Stimulated activated CD8-positive, alpha-beta memory T cell treated with anti-CD3 and anti-CD28 coated beads, Interleukin-4, amount 100 ng/mL, for 24 hours (primary cell): ENCODE measurements at regions not wholly inside any gene's neighbourhood (a gene's known extent, or its start where the extent isn't known, plus 50 kb on each side); places are given as distances from the start of the nearest gene placed in this dataset.

Experiments
- DNase-seq: peaks from one replicate; pipeline ENCODE4 v3.0.0-alpha.2; 2020; ENCODE audit warnings: low read depth

DNA sequence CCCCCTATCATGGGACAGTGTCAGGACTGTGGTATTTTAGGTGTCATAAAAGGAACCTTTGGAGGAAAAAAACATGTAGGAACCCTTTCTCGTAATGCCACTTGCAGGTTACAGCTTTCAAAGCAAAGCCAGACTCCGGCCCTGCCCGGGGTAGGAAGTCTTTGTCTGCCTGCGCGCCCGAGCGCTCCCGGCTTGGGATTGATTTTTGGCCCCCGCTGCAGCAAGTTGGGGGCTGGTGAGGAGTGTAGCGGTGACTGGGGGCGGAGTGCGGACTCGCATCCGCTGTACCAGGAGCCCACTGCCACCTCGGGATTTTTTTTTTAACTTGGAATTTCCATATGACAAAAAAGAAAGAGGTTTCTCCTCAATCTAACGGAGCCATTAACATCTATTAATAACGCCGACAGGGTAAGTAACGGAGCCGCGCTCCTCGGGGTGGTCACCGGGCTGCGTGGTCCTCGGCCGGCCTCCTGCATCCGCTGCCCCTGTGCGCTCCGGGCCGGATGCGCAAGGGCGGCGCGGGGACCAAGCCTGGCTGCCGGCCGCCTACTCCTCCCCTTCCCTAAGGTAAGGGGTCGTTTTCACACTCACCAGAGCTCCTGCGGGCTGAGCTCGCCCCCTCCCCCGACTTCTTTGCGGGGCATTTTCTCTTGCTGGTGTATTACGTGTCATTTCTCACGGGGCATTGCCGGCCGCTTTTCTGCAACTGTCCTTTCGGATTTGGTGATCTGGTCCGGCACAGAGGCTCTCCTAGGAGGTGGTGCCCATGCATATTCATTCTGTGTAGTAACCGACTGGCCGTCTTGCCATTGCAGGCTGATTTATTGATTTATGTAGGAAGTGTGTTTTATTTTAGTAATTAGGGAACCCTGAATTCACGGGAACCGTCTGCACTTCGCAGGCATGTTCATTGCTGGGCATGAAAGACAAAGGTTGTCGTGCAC is 219.8 kb upstream of the TOPAZ1 start:
- no peak for DNase-seq

DNA sequence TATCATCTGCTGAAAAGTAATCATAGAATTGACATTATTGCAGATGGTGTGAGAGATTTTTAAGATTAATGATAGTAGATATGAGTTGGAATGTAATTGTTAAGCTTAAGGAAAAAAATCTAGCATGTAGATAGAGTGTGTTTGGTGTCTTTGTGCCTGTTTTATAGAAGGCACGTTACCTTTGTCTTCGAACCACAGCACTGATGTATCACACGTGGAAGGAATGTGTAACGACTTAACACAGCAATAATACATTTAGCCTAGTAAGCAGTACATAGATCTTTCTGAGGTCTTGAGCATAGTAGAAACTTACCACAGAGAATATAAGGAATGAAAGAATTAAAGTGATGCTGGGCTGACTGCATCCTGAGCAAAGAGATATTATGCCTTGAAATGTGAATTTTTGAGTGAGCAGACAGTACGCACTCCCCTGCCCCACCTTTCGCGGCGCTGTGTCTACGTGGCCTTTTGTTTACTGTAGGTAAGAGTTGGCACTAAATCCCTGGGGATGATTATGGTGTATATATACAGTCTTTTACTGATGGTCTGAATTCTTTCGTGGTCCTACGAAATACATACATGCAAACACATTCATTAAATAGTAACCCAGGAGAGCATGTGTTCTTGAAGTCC is 217.6 kb upstream of the TOPAZ1 start:
- DNase-seq = no peak

DNA sequence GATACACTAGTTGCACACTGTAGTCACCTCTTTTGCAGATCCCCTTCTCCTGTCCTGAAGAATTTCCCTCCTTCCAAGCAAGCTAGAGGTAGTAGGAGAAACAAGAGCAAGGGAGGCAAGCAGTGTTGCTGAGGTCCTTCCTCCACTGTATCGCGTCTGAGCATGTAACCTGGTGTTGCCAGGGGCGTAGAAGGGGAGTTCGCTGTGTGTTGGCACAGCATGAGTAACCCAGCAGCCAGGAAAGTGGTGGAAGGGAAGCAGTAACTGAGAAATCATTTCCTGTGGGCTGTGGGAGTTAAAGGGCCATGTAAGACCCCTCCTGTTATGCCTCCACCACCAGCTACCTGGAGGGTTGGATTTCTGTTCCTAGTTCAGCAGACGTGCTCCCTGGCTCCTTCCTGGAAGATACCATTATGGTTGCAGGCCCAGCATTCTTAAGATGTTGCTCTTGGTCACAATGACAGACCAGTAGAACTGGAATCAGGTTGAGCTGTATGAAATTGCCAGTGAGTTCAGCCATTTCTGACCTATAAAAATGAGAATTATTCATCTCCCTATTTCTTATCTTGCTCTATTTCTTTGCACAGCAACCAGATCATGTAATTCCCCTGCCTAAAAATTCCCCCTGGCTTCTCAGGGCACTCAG is 215.3 kb upstream of the TOPAZ1 start:
- DNase-seq = no peak

- no peak for DNase-seq
Measured at GRCh38 chr3:44029100-44029499, 212.6 kb upstream of the TOPAZ1 start.

- no peak for DNase-seq
Measured at GRCh38 chr3:44030285-44030684, 211.4 kb upstream of the TOPAZ1 start.

DNA sequence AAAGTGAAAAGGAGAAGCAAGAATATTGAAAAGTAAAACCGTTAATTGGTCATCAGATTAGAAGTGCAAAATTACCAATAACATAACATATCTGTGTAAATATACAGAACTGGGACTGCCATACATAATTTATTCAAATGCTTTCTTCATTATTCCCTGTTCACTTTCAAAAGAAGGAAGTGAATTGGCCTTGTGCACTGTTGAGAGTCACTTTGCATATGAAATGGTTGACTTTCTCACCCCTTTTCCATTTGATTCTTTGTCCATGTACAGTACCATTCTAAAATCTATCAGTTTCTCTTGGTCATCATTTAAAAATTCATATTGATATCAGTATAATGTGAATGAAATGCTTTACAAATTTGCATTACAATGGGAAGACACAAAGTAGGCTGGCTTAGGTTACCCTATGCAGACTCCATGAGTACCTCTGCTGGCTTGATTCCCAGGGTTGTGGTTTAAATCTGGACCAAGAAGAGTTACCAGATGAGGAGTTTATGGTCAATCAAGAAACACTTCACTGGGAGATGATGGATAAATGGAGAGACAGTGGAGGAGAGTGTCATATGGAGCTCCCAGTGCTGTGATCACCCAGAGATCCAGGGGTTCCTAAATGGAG is 210.9 kb upstream of the TOPAZ1 start:
- no peak for DNase-seq

- DNase-seq = no peak
Measured at GRCh38 chr3:44031387-44032380, 210.0 kb upstream of the TOPAZ1 start.

- no peak for DNase-seq
Measured at GRCh38 chr3:44032487-44032886, 209.2 kb upstream of the TOPAZ1 start.

- no peak for DNase-seq
Measured at GRCh38 chr3:44033123-44033522, 208.6 kb upstream of the TOPAZ1 start.

DNA sequence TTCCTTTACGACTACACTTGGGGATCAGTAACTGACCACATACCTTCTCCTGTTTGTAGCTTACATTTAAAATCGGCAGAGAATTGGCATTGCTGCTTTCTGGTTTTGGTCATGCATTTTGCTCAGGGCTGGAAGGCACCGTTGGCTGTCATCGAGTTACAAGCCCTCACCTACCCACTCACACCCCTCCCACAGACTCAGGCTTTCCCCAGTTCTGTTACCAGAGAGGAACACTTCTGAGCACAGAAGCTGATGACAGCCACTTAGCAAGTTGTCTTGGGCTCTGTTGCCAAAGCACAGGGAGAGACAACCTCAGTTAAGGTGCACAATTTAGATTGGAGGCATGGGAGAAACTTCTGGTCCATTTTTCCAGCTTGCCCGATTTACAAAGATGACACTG is 204.8 kb upstream of the TOPAZ1 start:
- DNase-seq = no peak

DNA sequence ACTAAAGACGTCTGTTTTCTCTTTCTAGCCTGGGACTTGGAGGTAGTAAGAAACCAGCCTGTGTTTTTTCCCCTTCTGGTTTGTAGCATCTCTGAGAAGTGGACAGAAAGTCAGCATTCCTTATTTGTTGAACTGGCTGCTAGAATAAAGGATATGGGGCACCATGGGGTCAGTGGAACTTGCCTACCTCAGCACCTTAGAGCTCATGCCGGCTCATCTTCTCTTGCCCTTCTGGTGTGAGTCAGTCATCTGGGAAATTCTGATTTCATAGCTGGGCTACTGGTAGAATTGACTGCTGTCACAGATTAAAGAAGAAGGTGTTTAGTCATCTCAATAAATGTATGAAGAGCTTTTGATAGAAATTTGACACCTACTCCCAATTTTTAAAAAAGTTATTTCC is 202.7 kb upstream of the TOPAZ1 start:
- DNase-seq = no peak

DNA sequence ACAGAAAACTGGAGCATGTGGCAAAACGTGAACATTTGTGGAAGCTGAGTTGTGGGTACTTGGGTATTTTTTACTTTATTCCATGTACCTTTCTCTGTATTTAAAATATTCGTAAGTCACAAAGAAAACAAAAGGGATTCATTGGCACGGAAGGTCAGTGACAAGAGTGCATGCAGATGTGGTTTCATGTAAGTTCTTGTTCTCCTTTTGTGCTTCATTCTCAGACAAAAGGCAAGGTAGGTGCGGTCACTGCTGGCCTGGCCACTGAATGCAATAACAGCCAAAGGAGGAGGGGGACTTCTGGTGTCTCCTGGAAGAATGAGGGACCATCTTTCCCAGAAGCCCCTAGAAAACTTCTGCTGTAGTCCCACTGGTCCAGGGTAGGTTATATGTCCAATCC is 200.0 kb upstream of the TOPAZ1 start:
- no peak for DNase-seq

DNA sequence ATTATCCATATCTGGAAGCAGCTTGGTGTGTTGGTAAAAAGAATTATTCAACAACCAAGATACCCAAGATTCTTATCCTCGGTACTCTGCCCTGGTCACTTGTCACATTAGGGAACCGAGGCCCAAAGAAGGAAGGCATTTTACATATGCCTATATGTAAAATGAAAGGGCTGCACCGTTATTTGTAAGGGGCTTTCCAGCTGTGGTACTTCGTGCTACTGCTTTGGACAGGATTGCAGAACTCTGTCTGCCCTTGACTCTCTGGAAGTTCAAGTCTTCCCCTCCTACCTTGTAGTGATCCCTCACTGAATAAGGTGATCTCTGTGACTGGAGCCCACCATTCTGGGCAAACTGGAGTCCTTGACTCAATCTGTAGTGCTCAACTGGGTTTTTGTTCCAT is 198.9 kb upstream of the TOPAZ1 start:
- DNase-seq = no peak

DNA sequence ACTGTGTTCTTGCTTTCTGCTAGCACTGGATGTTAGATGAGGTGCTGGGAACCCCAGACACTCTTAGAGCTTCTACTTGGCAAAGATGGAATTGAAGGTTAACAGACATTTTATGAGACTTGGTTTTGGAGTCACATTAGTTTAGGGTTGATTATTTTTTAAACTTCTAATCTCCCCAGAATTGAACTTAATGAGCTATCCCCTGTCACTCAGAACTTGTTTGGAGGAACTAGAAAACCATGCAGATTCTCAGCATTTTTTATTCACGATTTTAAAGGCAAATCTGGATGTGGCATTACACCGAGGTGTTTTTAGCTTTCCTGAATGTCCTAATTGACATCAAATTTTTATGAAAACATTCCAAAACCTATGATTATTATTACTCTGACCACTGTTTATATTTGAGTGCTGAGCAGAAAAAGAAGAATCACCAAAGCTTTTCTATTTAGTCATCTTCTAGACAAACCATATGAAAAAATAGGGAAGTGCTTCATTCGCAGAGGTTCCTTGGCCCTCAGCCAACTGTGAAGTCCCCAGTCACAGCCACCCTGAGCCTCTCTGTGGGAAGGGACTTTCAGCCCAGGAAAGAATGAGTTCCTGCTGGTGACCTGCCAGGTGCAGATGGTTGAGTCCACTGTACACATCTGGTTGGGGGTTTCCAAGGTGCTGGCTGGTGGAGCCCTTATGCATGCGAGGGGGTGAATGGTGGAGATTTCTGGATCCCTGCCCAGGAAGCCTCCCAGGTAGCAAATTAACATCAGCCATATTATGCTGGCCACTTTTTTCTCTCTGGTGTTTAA is 196.0 kb upstream of the TOPAZ1 start:
- DNase-seq = no peak

DNA sequence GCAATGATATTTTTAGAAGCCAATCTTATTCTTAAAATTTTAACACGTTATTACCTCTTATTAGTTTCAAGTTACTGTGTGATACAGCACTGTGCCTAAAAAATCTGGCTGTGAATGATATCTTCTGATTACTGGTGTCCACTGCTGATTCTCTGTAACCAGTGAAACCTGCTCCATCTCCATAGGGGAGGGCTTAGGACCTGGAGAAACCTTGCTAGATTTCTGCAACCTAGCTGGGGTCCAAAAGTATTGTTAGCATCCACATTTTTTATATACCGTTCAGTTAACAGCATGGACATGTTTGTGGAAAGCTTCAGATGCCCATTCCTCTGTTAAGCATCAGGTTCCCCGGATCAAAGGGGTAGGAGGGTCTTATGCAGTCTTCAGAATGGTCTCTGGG is 193.9 kb upstream of the TOPAZ1 start:
- DNase-seq = no peak

- no peak for DNase-seq
Measured at GRCh38 chr3:44048196-44048924, 193.3 kb upstream of the TOPAZ1 start.

DNA sequence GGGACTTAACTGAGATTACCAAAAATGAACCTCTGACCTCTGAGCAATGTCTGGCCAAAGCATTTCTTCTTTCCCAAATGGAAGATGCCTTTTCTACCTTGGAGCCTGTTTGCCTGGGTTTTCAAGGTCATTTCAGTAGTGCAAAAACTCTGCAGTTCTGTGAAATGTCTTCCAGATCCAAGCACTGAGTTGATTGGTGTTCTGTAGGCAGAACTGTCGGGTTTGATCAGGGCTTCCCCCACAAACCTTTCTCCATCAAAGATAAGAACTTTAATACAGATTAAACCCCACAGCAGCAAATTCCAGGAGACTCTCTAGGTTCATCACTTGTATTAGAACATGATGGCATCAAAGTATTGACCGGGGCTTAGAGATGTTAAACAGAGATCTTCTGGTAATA is 192.7 kb upstream of the TOPAZ1 start:
- DNase-seq = no peak

GRCh38 chr3:44050101-44050500 is 191.6 kb upstream of the TOPAZ1 start:
- DNase-seq = no peak

DNA sequence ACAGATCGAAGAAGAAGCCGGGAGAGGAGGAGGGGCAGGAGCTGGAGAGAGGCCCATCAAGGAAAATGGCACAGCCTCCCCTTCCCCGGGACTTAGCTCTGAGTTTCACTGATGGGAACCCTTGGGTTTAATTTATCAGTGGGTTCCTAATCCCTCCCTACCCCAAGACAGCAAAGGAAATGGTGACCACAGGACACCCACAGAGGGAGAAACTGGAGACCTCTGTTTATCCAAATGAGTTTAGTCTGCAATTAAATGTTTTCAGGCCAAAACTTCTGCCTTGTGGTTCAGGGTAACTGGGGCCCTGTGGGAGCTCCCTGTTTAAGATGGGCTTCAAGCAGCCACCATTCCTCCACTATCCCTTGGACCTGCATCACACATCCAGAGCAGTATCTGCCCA is 190.8 kb upstream of the TOPAZ1 start:
- no peak for DNase-seq

- DNase-seq = no peak
Measured at GRCh38 chr3:44055951-44056350, 185.7 kb upstream of the TOPAZ1 start.
